ENCODE measurements at regions not wholly inside any gene's neighbourhood (a gene's known extent, or its start where the extent isn't known, plus 50 kb on each side); places are given as distances from the start of the nearest gene placed in this dataset.

GRCh38 chr6:155980014-155980767 lies 524.6 kb upstream of the NOX3 start:
- no peak for DNase-seq (ENCODE audit: low spot score)

- DNase-seq (ENCODE audit: low spot score): no peak
Observed at GRCh38 chr6:155975506-155975905, 519.9 kb upstream of the NOX3 start.

- no peak for DNase-seq (ENCODE audit: low spot score)
Observed at GRCh38 chr6:155974811-155975323, 519.2 kb upstream of the NOX3 start.

- DNase-seq (ENCODE audit: low spot score): no peak
Observed at GRCh38 chr6:155974359-155974758, 518.7 kb upstream of the NOX3 start.

GRCh38 chr6:155970876-155971708 lies 515.5 kb upstream of the NOX3 start:
- DNase-seq (ENCODE audit: low spot score): no peak

- DNase-seq (ENCODE audit: low spot score): no peak
Observed at GRCh38 chr6:155970472-155970871, 514.8 kb upstream of the NOX3 start.

- DNase-seq (ENCODE audit: low spot score): no peak
Observed at GRCh38 chr6:155968921-155969320, 513.3 kb upstream of the NOX3 start.

GRCh38 chr6:155967322-155967721 lies 511.7 kb upstream of the NOX3 start:
- no peak for DNase-seq (ENCODE audit: low spot score)

- DNase-seq (ENCODE audit: low spot score): no peak
Observed at GRCh38 chr6:155964544-155964943, 508.9 kb upstream of the NOX3 start.

GRCh38 chr6:155962276-155962675 lies 506.6 kb upstream of the NOX3 start:
- DNase-seq (ENCODE audit: low spot score): no peak

GRCh38 chr6:155959898-155960495 lies 504.4 kb upstream of the NOX3 start:
- DNase-seq (ENCODE audit: low spot score): no peak

- DNase-seq (ENCODE audit: low spot score): no peak
Observed at GRCh38 chr6:155958550-155958949, 502.9 kb upstream of the NOX3 start.

- DNase-seq (ENCODE audit: low spot score): no peak
Observed at GRCh38 chr6:155955038-155955437, 499.4 kb upstream of the NOX3 start.

GRCh38 chr6:155954149-155954548 lies 498.5 kb upstream of the NOX3 start:
- DNase-seq (ENCODE audit: low spot score): no peak

- no peak for DNase-seq (ENCODE audit: low spot score)
Observed at GRCh38 chr6:155949256-155949655, 493.6 kb upstream of the NOX3 start.

- no peak for DNase-seq (ENCODE audit: low spot score)
Observed at GRCh38 chr6:155946860-155947259, 491.2 kb upstream of the NOX3 start.

GRCh38 chr6:155943635-155944034 lies 488.0 kb upstream of the NOX3 start:
- peak; percentile 12 for DNase-seq (ENCODE audit: low spot score)

- DNase-seq (ENCODE audit: low spot score): no peak
Observed at GRCh38 chr6:155939253-155939652, 483.6 kb upstream of the NOX3 start.

- peak; percentile 8 for DNase-seq (ENCODE audit: low spot score)
Observed at GRCh38 chr6:155936551-155936950, 480.9 kb upstream of the NOX3 start.

- DNase-seq (ENCODE audit: low spot score): no peak
Observed at GRCh38 chr6:155936127-155936526, 480.5 kb upstream of the NOX3 start.

- DNase-seq (ENCODE audit: low spot score): no peak
Observed at GRCh38 chr6:155916846-155917624, 461.4 kb upstream of the NOX3 start.

- DNase-seq (ENCODE audit: low spot score): no peak
Observed at GRCh38 chr6:155915651-155916050, 460.0 kb upstream of the NOX3 start.

Data from AG08396 (cell line).